GM23248 (cell line): ENCODE measurements at regions not wholly inside any gene's neighbourhood (a gene's known extent, or its start where the extent isn't known, plus 50 kb on each side); places are given as distances from the start of the nearest gene placed in this dataset.
"Not testable (repeated sequence)": the region's sequence is repeated elsewhere in the genome, so short reads cannot be mapped to it uniquely, and the experiment has no call there.

Source experiments
- DNase-seq: peaks from one replicate; pipeline ENCODE4 v3.0.0-alpha.2; 2015
- H2AFZ ChIP-seq: fragments of 200-600 bp; sonication (generic); 2 replicates; pipeline ENCODE4 v1.6.1; 2016; ENCODE audit warnings: antibody characterized with exemption
- H3F3A ChIP-seq: fragments of 200-600 bp; sonication (generic); 2 replicates; pipeline ENCODE4 v1.6.1; 2016; ENCODE audit warnings: mild to moderate bottlenecking, antibody characterized with exemption, mixed run types; ENCODE audit not compliant: insufficient read depth
- H3K27ac ChIP-seq: fragments of 200-600 bp; sonication (generic); 2 replicates; pipeline ENCODE4 v1.5.1; 2016; ENCODE audit warnings: mild to moderate bottlenecking
- H3K27me3 ChIP-seq: fragments of 200-600 bp; sonication (generic); replicated peaks from 2 replicates; pipeline ENCODE4 v1.6.1; 2016; ENCODE audit warnings: mild to moderate bottlenecking; ENCODE audit not compliant: insufficient read depth
- H3K36me3 ChIP-seq: fragments of 200-600 bp; sonication (generic); 2 replicates; pipeline ENCODE4 v1.6.1; 2016; ENCODE audit warnings: low read depth, mild to moderate bottlenecking
- H3K4me1 ChIP-seq: fragments of 200-600 bp; sonication (generic); 2 replicates; pipeline ENCODE4 v1.6.1; 2016; ENCODE audit warnings: mild to moderate bottlenecking; ENCODE audit not compliant: insufficient read depth
- H3K4me2 ChIP-seq: fragments of 200-600 bp; sonication (generic); one replicate; pipeline ENCODE4 v1.6.1; 2016; ENCODE audit warnings: mild to moderate bottlenecking; ENCODE audit not compliant: unreplicated experiment
- H3K4me3 ChIP-seq: fragments of 200-600 bp; sonication (generic); 2 replicates; pipeline ENCODE4 v1.5.1; 2016; ENCODE audit warnings: mild to moderate bottlenecking
- H3K79me2 ChIP-seq: fragments of 200-600 bp; sonication (generic); 2 replicates; pipeline ENCODE4 v1.6.1; 2016; ENCODE audit warnings: mild to moderate bottlenecking; ENCODE audit not compliant: insufficient read depth
- H3K9ac ChIP-seq: fragments of 200-600 bp; sonication (generic); 2 replicates; pipeline ENCODE4 v1.6.1; 2016; ENCODE audit warnings: mild to moderate bottlenecking
- H3K9me2 ChIP-seq: fragments of 200-600 bp; sonication (generic); 2 replicates; pipeline ENCODE4 v1.6.1; 2016; ENCODE audit warnings: mixed run types, mild to moderate bottlenecking, moderate library complexity; ENCODE audit not compliant: insufficient read depth
- H3K9me3 ChIP-seq: fragments of 200-600 bp; sonication (generic); one replicate; pipeline ENCODE4 v1.6.1; 2017; ENCODE audit warnings: low read depth
- H4K20me1 ChIP-seq: fragments of 200-600 bp; sonication (generic); 2 replicates; pipeline ENCODE4 v1.6.0; 2016; ENCODE audit not compliant: insufficient read depth
- EZH2 ChIP-seq: fragments of 200-600 bp; sonication (generic); IDR thresholded peaks from 2 replicates; pipeline ENCODE4 v1.6.1; 2018; ENCODE audit warnings: antibody characterized with exemption, mild to moderate bottlenecking; ENCODE audit not compliant: insufficient read depth, poor library complexity, severe bottlenecking
- EZH2phosphoT487 ChIP-seq: fragments of 200-600 bp; sonication (generic); IDR thresholded peaks from 2 replicates; pipeline ENCODE4 v1.6.1; 2018; ENCODE audit warnings: antibody characterized with exemption, moderate library complexity, mild to moderate bottlenecking, low read depth; ENCODE audit not compliant: insufficient read depth
- WGBS, 2 experiments: methylation state at CpG; one replicate each; pipeline ENCODE4 v1.1.6; 2015 to 2017; ENCODE audit warnings: low lambda C conversion rate in 2 of 2, low coverage in 1 of 2; ENCODE audit errors: missing lambda C conversion rate in 2 of 2; 5-methylcytosine and 5-hydroxymethylcytosine counted together
- in situ Hi-C: fragments of 300-500 bp; cut with MboI; formaldehyde crosslinking; loops from 2 replicates; pipeline ENCODE4 v1.15.0; 2020

DNA sequence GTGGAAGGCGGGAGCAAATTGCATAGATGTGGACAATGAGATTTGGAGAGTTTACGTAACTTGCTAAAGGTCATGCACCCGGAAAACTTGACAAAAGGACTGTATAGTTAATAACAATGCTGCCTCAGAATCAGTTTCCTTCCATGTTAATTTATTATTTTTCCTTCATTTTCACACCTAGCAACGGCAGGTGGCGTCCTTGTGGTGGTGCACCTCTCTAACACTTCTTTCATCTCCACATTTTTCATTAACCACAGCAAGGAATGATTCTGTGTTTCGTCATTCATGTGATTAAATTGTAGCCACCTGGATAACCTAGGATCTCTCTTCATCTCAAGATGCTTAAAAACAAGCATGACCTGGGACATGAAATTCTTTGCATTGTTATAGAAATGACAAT, 2133.0 kb downstream of the NCAM2 start:
- Histone ChIP-seq H3K79me2 (no peaks in the 10 kb centered on the region), H3K4me2 (no peak overlapping the region), H3K9ac (no peak overlapping the region), H3F3A (no peaks in the 10 kb centered on the region), H3K4me1 (no peaks in the 10 kb centered on the region), H4K20me1 (no peaks in the 10 kb centered on the region), H3K36me3 (no peaks in the 10 kb centered on the region), H3K27ac (no peak overlapping the region), H3K27me3 (no peaks in the 10 kb centered on the region), H3K4me3 (no peak overlapping the region), H2AFZ (no peak overlapping the region), H3K9me2 (no peaks in the 10 kb centered on the region), H3K9me3 (no peaks in the 10 kb centered on the region)
- WGBS, 2 experiments = 10 to 15% methylated on average over 6 of the region's 6 CpGs
- no peak for DNase-seq
- in situ Hi-C loops = no loop called here
- TF ChIP-seq EZH2phosphoT487 (no peak), EZH2 (no peak)

DNA sequence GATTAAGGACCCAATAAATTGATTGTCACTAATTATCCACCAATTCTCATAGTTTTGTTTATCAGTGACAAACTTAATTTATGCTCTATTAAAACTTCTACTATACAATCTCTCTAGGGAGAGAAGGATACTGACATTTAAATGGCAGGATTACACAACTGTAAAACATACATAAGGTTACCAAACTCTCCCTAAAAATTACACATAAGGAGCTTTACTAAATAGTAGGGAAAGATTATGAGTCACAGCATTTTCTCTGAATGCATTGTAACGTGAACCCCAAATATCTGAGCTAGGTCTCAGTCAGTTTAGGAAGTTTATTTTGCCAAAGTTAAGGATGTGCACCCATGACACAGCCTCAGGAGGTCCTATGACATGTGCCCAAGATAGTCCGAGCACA, 2140.6 kb downstream of the NCAM2 start:
- Histone ChIP-seq H3K4me2 (no peak overlapping the region), H3K27me3 (no peaks in the 10 kb centered on the region), H3K36me3 (no peaks in the 10 kb centered on the region), H2AFZ (no peak overlapping the region), H3K9me2 (no peaks in the 10 kb centered on the region), H3K79me2 (no peaks in the 10 kb centered on the region), H3K27ac (no peak overlapping the region), H3K9ac (no peak overlapping the region), H3K9me3 (peaks cover 3% of the 10 kb centered on the region), H4K20me1 (no peaks in the 10 kb centered on the region), H3K4me3 (no peak overlapping the region), H3K4me1 (no peaks in the 10 kb centered on the region), H3F3A (no peaks in the 10 kb centered on the region)
- no peak for TF ChIP-seq EZH2phosphoT487
- no peak for TF ChIP-seq EZH2
- no peak for DNase-seq
- in situ Hi-C loops = no loop called here
- WGBS, 2 experiments = 9 to 26% methylated on average over 2 of the region's 2 CpGs

DNA sequence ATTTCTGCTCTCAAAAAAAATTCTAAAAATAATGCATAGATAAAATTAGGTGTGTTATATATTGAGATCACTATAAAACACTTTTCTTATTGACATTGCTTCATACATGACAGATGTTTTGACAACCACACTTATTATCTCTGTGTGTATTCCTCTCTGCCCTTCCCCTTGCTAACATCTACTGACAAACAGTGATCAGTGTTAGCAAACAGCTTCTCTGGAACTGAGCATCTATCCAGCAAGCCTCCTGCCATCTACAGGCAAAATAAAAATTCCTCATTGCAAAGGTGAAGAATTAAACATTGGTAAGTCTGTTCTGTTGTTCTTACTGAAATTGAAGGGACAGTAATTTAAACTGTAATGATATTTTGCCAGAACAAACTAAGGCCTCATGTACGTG, 2153.9 kb downstream of the NCAM2 start:
- Histone ChIP-seq H3K27ac (no peak overlapping the region), H2AFZ (no peak overlapping the region), H3K4me1 (no peaks in the 10 kb centered on the region), H3K4me3 (no peak overlapping the region), H3K27me3 (no peaks in the 10 kb centered on the region), H3F3A (no peaks in the 10 kb centered on the region), H3K36me3 (no peaks in the 10 kb centered on the region), H4K20me1 (no peaks in the 10 kb centered on the region), H3K79me2 (no peaks in the 10 kb centered on the region), H3K4me2 (no peak overlapping the region), H3K9ac (no peak overlapping the region), H3K9me3 (no peaks in the 10 kb centered on the region), H3K9me2 (no peaks in the 10 kb centered on the region)
- DNase-seq = no peak
- 4 to 9% methylated on average over 1 of the region's 1 CpG for WGBS, 2 experiments
- TF ChIP-seq EZH2phosphoT487 (no peak), EZH2 (no peak)
- in situ Hi-C loops = no loop called here

DNA sequence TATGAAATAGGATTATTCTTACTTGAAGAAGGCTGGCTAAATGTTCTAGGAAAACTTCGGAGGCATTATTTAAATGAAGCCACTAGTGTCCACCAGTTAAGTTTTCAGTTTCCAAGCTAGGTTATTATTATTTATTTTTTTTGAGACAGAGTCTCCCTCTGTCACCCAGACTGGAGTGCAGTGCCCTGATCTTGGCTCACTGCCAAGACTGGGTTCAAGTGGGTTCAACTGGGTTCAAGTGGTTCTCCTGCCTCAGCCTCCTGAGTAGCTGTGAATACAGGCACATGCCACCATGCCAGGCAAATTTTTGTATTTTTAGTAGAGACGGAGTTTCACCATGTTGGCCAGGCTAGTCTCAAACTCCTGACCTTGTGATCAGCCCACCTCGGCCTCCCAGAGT, 2155.6 kb downstream of the NCAM2 start:
- H3K4me2 ChIP-seq, H3K79me2 ChIP-seq, in situ Hi-C loops, H2AFZ ChIP-seq, H3K9me2 ChIP-seq, H3K4me1 ChIP-seq, H3K36me3 ChIP-seq, H3K9me3 ChIP-seq, H3K27me3 ChIP-seq, H3F3A ChIP-seq, DNase-seq, H3K4me3 ChIP-seq, H4K20me1 ChIP-seq, H3K9ac ChIP-seq, H3K27ac ChIP-seq: not testable (repeated sequence)
- 34 to 43% methylated on average over 3 of the region's 3 CpGs for WGBS, 2 experiments

DNA sequence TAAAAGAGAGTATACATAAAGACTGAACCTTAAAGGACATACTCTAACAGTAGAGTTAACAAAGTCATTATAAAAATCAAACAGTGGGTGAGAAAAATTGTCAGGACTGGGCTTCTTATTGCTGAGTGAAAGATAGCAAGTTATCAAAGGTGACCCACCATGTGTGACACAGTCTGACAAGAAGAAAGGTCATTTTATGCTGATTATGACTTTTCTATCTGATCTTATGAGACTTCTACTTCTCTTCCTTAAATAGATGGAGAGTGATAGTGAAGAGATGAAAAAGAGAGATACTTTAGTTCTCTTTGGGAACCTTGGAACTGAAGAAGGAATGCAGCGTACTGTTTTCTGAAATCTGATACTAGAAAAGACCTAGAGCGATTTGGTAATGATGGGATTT, 2157.1 kb downstream of the NCAM2 start:
- no peaks in the 10 kb centered on the region for H3K4me1 ChIP-seq

More for the DNA sequence above, 2157.1 kb downstream of the NCAM2 start:
- no peaks in the 10 kb centered on the region for H3K27me3 ChIP-seq
- no peak for DNase-seq
- no peaks in the 10 kb centered on the region for H3K9me3 ChIP-seq
- no peaks in the 10 kb centered on the region for H3K36me3 ChIP-seq
- H3K79me2 ChIP-seq = no peaks in the 10 kb centered on the region
- H3K4me2 ChIP-seq = no peak overlapping the region
- 26 to 30% methylated on average over 2 of the region's 2 CpGs for WGBS, 2 experiments
- no peak overlapping the region for H3K27ac ChIP-seq
- H2AFZ ChIP-seq = no peak overlapping the region
- H3K4me3 ChIP-seq = no peak overlapping the region
- TF ChIP-seq EZH2 (no peak), EZH2phosphoT487 (no peak)
- no peaks in the 10 kb centered on the region for H4K20me1 ChIP-seq
- in situ Hi-C loops = no loop called here
- no peaks in the 10 kb centered on the region for H3K9me2 ChIP-seq
- H3K9ac ChIP-seq = no peak overlapping the region
- H3F3A ChIP-seq = no peaks in the 10 kb centered on the region
